Spleen (tissue), 7 donors: ENCODE measurements at regions not wholly inside any gene's neighbourhood (a gene's known extent, or its start where the extent isn't known, plus 50 kb on each side); places are given as distances from the start of the nearest gene placed in this dataset.

Source experiments
- POLR2A ChIP-seq, 3 donors: fragments of 450-650 bp; IDR thresholded peaks; one replicate each; pipeline ENCODE4 v1.5.1; 2017; ENCODE audit warnings: antibody characterized with exemption in 3 of 3, mild to moderate bottlenecking in 1 of 3
- POLR2AphosphoS5 ChIP-seq, 3 donors: sonication (generic); formaldehyde crosslinking; IDR thresholded peaks; one replicate each; pipeline ENCODE4 v1.5.1; 2017; ENCODE audit warnings: antibody characterized with exemption in 3 of 3
- TF ChIP-seq, protein P1 (sequence below), 11 experiments: fragments of 200-600 bp in 7 of 11; fragments of 450-650 bp in 4 of 11; sonication (generic) in 4 of 11; IDR thresholded peaks in 8 of 11; conservative IDR thresholded peaks in 3 of 11; 1 replicate in 7 of 11; 2 replicates in 4 of 11; pipeline versions ENCODE4 v1.4.0 to v1.8.0; 2016 to 2021; ENCODE audit warnings: antibody characterized with exemption in 11 of 11, inconsistent platforms in 4 of 11, mild to moderate bottlenecking in 1 of 11
- donor health status: DM: no; HTN: no; CAD: no; lungs with moderate emphysema.
- donor health status: DM: no; HTN: no; CAD: no.
- donor health status: DM: no; HTN: no; CAD: no.

DNA sequence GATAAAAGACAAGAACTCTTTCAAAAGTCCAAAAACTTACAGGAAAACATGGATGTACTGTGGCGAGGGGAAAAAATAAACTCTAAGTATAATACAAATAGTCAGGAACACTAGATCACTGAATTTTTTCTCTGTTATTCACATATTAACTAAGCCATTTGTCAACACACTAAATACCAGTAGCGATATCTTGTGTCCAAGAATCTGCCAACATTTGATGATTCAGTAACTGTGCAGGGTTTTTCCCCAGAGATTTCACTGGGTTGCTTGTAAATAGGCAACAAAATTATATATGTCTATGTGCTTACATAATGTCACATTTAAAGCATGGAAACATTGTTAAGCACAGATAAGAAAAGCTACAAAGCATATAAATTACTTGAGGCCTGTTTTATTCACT lies 205.9 kb downstream of the KIF21A start:
- TF ChIP-seq, protein P1, sequence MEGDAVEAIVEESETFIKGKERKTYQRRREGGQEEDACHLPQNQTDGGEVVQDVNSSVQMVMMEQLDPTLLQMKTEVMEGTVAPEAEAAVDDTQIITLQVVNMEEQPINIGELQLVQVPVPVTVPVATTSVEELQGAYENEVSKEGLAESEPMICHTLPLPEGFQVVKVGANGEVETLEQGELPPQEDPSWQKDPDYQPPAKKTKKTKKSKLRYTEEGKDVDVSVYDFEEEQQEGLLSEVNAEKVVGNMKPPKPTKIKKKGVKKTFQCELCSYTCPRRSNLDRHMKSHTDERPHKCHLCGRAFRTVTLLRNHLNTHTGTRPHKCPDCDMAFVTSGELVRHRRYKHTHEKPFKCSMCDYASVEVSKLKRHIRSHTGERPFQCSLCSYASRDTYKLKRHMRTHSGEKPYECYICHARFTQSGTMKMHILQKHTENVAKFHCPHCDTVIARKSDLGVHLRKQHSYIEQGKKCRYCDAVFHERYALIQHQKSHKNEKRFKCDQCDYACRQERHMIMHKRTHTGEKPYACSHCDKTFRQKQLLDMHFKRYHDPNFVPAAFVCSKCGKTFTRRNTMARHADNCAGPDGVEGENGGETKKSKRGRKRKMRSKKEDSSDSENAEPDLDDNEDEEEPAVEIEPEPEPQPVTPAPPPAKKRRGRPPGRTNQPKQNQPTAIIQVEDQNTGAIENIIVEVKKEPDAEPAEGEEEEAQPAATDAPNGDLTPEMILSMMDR (IDR thresholded peaks at IDR 0.05 in 8 of 11, conservative IDR thresholded peaks at IDR 0.05 in 3 of 11), result no peak
- TF ChIP-seq POLR2AphosphoS5 (IDR thresholded peaks at IDR 0.05) (no peak), POLR2A (IDR thresholded peaks at IDR 0.05) (no peak)
